NCI-H524 treated with DMSO at 0.1 percent for 48 hours (cell line): ENCODE measurements at regions not wholly inside any gene's neighbourhood (a gene's known extent, or its start where the extent isn't known, plus 50 kb on each side); places are given as distances from the start of the nearest gene placed in this dataset.
"Not testable (repeated sequence)": the region's sequence is repeated elsewhere in the genome, so short reads cannot be mapped to it uniquely, and the experiment has no call there.

Source experiments
- DNase-seq: peaks from one replicate; lab custom pipeline; 2025; lab: John Stamatoyannopoulos, UW

DNA sequence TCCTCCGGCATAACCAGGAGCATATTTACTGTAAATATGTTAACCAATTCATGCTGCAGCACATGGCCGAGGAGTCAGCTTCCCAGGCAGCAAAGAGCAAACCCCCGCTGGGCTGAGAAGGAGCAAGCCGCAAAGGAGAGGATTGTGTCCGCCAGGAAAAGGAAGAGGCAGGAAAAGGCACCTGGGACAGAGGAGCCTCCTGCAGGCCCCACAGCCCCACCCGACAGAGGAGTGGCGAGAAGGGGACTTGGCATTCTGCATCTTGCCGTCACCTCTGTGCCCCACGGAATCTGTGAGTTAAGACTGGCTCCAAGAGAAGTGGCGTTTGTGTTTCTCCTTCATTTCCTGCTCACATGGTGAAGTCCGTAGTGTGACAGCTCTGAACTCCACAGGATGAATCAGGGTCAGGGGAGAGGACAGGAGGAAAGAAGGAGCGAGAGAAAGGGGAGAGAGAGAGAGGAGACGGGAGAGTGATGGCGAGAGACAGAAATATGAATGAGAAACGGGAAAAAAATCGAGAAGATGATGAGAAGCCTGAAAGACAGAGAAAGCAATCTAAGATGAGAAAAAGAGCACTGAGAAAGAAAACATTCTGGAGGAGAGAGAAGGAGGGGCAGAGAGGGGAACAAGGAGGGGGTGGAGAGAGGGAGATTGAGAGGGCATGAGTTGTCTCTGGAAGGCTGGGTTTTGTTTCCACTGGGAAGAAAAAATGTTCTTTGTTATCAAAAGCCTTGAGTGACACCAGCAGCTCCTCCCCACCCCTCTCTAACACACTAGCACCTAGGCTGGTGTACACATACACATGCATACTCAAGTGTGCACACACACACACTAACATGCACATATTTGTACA lies 489.6 kb downstream of the MN1 start:
- DNase-seq, result no peak

DNA sequence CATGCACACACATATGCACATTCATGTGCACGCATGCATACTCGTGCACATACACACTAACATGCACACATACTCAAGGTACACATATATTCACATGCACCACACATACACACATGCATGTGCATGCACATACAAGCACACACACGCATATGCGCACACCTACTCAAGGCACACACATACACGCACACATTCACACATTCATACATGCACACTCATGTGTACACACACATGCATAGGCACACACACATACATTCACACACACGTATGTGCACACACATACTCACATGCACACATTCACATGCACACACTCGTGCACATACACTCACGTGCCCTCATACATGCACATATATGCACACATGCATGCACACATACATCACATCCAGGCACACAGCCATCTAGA lies 489.0 kb downstream of the MN1 start:
- DNase-seq, result no peak

DNA sequence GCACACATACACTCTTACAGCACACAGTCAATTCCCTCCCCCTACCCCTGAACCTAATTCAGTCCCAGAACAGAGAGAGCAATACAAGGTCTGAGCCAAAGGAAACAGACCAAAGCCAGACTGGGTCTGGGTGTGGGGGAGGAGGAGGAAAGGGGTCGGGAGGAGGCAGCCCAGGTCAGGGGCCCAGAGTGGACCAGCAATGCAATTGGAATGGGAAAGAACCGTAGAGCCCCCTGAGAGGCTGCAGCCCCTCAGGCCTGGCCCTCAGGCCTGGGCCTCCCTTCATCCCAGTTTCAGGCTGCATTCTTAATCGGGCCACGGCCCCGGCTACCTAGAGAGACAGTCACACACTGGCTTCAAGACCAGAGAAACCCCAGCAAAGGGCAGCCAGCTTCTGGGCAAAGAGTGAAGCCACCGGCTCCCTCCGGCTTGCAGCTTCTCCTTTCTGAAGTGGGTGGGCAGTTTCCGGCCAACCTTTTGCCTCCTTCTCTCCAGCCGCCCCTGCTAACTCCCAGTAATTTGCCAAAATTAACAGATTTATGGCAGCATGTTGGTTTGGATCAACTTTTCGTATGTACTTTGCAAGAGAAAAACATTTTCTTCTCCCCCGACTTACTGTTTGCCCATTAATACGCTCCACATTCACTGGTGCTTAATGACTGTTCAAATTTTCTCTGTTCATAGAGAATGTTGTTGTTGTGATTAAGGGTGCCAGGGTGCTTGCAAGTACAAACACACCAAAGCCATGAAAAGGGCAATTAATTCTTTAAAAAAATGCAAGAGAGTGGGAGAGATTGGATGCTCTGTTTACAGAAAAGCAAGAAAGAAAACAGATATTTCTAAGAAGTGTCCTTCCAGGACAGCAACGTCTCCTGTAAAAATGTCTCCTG lies 488.3 kb downstream of the MN1 start:
- no peak for DNase-seq

DNA sequence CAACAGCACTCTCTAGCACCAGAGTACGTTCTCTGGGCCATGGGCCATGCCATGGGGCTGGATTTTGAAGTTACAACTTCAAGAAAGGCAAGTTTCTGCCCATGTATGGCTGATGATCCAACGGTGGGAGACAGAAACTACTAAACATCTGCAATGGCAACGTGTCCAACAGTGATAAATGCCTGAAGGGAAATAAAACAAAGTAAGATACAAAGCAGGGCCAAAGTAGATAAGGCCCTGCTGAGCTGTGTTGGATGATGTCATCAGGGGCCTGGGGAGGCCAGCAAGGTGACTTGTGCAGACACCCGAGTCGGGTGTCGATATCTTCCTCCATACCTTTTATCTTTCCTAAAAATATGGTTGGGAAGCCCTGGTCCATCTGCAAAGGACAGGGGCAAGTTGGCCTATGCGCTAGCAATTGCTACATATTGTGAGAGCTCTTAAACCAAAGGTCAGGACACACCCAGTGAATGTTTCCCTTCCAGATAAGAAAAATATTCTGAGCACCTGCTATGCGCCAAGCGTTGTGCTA lies 487.2 kb downstream of the MN1 start:
- no peak for DNase-seq

DNA sequence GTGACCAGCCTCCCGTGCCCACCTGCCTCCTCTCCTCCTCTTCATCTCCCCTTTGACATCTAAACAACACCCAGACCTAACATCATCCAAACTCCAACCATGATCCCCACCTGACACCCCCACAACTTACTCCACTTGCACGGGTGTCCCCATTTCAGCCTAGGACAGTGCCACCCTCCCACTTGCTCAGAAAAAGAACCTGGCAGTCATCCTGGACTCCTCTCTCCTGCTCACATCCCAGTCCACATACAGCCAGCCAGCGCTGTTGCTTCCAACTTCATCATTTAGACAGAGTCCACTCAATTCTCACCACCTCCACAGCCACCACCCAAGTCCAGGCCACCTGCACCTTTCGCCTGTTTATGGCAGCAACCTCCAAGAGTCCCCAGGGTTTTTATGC lies 485.7 kb downstream of the MN1 start:
- DNase-seq, result no peak

DNA sequence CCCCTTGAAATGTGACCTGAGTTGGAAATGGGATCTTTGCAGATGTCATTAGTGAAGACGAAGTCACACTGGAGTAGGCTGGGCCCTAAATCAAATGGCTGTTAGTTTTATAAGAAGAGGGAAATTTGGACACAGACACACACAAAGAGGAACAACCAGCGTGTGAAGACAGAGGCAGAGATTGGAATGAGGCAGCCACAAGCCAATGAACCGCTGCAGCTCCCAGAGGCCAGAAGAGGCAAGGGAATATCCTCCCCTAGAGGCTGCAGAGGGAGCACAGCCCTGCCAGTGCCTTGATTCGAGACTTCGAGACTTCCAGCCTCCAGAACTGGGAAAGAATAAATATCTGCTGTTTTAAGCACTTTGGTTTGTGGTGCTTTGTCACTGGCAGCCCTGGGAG lies 484.5 kb downstream of the MN1 start:
- DNase-seq, result no peak

DNA sequence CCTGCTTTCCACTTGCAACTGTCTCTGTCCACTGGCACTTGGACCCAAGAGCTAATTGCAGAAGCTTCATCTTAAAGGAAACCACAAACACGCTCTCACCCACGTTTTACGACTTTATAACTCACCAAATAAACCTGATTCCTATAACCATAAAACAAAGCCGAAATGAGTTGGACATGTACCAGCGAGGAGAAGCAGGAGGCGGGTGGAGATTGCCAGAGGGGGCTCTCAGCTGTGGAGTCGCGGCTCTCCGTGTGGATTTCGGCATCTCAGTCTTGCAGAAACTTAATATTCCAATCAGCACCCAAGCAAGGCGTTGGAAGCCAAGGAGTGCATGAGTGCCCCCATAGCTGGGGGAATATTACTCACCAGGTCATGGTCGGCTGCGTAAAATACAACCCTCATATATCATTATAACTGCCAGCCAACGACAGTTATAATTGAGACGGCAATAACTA lies 483.6 kb downstream of the MN1 start:
- no peak for DNase-seq

DNA sequence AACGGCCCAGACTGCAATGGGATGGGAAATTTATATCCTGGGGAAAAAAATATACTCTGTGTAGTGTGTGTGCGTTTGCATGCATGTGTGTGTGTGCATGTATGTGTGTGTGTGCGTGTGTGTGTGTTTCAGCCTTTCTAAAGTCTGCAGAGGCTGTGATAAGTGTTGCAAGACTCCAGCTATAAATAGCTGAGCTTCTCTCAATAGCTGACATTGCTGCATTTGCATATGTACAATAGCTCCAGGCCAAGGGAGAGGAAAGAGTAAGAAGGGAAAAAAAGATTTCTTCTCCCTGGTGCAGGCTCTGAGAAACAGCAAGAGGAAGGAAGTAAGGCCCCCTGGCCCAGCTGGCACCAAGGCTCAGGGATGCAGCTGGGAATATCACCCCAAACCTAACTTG lies 483.0 kb downstream of the MN1 start:
- DNase-seq, result no peak

DNA sequence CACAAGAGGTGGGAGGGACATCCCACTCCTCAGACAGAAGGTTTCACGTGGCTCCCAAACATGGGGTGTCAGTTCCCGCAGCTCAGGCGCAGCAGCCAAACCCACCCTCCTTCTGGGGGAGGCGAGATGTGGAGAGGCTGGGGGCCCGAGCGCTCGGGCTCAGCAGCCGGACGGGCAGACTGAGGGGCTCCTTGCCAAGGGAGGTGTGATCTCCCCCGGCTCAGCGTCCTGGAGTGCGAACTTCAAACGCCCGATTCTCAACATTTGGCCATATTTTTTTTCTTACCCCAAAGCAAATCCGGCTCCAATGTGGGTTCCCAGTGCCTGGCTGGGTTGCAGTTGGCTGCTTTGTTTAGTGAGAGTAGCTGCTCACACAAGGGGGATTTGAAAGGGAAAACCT lies 477.9 kb downstream of the MN1 start:
- no peak for DNase-seq

DNA sequence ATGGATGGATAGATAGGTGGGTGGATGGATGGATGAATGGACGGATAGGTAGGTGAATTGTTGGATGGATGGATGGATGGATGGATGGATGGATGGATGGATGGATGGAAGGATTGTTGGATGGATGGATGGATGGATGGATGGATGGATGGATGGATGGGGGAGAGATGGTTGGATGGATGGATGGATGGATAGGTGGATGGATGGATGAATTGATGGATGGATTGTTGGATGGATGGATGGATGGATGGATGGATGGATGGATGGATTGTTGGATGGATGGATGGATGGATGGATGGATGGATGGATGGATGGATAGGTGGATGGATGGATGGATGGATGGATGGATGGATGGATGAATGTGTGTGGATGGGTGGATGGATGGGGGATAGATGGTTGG lies 476.6 kb downstream of the MN1 start:
- not testable (repeated sequence) for DNase-seq

DNA sequence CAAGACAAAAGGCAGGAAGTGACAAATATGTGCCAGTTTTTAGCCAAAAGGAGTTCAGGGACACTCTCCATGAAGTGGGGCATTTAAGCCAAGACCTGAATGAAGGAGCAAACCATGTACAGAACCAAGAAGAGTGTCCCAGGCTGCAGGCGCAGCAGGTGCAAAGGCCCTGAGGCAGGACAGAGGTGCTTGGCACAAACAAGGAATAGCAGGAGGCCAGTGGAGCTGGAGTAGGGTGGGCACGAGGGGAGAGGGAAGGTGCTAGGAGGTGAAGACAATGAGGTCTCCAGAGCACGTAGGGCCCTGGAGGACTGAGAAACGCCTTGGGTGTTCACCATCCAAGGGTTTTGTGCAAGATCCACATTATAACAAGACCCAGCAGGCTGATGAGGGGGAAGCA lies 474.1 kb downstream of the MN1 start:
- no peak for DNase-seq

DNA sequence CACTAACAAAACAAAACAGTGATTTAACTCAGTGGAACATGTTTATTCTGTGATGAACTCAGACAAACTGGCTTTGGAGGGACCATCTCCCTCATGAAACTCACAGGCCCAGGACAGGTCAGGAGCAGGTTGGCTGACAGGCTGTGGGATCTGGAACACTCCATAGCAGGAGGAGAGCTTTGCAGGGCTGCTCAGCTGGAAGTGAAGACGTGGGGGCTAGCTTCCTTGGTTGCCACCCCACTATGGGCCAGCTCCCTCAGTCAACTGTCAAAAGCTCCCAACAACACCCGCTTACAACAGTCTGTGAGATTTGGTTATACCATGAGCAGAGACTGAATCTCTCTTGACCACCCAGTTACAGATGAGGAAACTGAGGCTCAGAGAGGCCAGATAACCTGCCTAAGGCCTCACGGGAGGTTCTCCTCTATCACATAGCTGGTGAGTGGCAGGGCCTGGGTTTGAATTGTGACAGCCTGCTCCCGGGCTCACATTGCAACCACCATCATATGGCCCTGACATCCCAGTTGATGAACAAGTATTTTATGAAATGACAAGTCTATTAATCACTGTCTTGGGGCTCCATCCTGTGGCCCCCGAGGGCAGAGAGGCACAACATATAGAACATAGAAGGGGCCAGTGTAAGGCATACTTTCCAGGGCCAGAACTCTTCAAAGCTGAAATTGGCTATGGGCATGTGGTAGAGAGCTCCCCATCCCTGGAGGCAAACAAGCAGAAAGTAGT lies 473.4 kb downstream of the MN1 start:
- DNase-seq, result no peak

DNA sequence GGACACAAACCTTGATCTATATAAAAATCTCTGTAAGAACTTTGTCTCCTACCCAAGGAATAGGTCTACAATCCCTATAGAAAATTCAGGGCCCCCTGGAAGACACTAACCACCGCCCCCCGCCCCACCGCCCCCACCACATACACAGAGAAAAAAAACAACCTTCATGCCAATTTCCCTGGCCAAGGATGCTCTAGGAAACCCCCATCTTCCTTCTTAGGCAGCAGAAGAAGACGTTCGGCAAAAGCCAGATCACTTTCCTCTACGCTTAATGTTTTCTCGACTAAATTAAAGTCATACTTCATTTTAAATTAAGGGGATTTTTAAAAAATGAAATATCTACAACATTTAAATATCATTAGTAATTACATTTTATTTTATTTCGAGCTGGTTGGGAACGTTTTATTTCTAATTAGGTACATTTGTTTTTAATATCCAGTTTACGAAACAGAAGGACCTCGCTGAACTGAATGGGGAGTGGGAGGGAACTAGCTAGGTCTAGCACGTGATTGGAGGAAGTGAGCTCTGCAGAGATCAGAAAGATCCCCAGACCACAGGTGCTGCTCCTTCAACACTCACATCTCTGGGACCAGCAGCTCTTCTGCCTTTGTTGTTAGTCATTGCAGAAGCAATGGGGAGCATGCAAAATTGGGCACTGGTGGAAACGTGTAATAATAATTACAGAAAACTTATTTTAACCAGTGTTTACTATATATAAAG lies 472.3 kb downstream of the MN1 start:
- DNase-seq, result peak; percentile 86

DNA sequence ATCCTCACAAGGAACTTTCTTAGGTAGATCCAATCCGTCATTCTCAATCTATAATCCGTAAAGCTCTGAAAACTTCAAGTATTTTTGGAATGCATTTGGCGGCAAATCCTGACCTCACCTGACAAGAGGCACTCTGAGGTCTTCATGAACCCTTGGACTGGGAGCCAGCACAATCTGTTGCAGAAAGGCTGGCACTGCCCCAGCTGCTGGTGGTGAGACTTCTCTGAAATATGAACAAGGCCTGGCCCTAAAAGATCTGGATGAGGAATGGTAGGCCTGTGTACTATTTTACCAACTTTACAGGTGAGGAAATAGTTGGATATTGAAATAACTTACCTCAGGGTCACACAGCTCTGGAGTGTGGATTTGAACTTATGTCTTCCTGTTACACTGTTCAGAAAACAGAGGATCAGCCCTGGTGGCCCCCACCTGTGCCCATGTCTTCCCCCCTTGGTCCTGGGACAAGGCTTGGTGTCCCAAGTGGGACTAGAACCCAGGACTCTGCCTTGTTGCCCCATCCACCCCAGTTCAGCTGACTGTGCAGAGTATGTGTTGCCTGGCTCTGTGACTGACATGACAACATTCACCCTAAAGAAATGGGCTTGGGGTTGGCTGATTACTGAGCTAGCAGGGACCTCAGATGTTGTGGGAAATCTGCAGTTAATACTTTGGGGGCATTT lies 471.4 kb downstream of the MN1 start:
- peak; percentile 95 for DNase-seq

DNA sequence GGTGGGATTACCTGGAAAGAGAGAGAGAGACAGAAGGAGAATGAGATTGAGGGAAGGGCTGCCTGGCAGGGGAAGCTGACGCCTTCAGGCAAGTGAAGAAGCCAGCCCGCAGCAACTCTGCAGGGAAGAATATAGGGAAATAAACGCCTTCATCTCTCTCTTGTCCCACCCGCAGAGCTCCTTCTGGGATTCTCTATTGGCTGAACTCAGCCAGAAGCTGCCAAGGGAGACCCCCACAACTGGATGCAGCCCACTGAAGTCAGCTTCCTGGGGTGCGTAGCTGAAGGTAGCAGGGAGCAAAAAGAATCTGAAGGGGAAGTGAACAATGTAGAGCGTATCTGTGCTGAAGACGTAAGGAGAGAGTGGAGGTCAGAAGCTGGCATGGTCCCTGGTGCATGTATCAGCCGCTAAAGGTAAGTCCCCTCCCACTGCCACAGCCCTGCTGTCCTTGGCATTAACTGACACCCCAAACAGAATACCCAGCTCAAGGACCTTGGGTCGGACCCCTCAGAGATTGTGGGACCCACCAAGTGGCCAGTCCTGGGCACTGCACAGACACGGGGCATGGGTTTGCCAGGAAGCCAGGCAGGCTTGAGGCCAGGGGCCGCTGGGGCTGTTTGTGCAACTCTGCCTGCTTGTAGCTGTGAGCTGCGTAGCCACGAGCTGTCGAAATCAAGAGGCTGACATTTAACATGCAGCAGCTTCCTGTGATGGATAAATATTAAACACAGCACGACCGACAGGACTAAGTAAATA lies 469.9 kb downstream of the MN1 start:
- no peak for DNase-seq

DNA sequence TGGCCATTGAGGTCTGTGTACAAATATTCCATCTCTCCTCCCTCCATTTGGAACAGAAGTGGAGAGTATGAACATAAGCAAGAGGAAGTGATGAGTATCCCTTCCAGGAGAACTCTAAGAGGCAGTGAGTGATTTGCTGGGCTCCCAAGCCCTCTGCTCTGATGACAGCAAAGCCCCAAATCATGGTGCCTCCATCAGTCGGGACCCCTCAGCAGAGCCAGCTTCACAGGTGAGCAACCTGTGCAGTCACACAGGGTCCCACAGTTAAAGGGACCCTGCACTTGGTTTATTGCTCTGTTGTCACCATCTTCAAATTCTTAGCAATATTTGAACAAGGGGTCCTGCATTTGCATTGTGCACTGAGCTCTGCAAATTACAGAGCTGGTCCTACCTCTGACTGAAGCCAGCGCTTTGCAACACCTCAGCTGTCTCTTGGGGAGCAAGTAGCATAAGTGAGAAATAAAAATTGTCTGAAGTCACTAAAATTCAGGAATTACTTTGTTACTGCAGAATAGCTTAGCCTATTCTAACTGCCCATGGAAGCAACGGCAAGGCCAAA lies 466.4 kb downstream of the MN1 start:
- DNase-seq, result no peak

DNA sequence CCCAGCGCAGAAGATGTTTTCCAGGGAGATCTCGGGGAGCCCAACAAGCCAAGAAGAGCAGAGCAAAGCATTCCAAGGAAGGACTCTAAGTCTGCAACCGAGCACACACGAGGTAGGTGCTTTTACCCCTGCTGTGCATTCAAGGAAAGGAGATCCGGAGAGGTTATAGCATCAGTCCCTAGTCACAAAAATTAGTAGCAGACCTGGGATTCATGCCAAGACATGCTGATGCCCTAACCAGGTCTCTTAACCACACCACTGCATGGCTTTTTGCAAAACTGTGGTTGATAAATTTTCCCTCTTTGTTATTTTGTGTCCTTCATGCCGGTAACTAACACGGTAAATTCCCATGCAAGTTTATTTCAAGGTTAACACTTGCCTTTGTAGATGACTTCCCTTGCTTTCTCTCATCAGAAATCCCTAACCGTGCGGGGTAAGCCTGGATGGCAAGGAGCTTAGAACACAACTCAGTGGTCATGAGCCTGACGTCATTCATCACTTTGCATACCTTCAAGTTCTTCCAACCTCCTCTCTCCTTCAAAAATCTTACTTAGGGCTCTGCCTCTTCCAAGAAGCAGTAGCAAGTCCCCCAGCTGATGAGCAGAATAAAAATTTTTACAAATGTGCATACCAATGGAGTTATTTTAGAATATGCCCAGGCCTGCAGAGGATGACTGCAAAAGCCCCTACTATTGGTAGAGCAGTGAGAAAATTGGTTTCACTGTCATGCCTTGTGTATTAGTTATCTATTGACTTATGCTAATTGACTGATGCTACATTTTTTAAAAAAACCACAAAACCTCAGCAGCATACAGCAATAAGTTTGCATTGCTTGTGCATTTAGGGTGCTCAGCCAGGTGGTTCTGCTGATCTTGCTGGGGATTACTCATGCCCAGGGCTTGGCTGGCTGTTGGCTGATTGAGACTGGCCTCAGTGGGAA lies 465.1 kb downstream of the MN1 start:
- DNase-seq, result no peak

DNA sequence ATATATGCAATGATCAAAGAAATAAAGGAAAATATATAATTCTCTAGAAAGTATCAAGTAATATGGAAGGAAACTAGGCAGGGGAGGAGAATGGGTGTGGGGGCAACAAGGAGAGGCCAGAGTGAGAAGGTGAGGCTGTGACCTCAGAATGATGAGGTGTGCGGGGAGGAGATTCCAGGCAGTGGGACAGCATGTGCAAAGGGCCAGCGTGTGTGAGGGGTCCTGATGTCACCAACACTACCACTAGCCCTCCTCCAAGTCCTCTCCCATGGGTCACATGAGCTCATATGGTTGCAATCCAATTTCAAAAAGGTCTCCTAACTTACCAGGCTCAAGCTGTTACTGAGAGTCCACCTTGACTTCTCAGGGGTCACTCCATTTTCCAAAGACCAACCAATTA lies 463.9 kb downstream of the MN1 start:
- no peak for DNase-seq

DNA sequence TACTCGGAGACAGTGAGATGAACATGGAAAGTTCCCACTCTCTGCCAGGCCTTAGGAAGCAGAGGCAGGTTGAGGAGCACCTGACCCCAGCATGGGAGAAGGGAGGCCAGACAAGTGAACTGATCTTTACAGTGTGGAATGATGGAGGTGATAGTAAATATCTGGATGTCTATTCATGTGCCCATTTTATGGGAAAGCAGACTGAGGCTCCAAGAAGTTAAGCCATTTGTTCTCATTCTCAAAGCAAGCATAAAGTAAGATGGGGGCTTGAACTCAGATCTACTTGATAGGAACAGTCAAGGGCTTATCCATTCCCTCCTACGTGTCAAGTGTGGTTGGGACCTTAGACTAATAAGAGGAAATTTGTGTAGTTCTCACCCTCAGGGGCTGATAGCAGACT lies 461.5 kb downstream of the MN1 start:
- DNase-seq, result no peak
